Osteocyte (in vitro differentiated cells): ENCODE measurements at regions not wholly inside any gene's neighbourhood (a gene's known extent, or its start where the extent isn't known, plus 50 kb on each side); places are given as distances from the start of the nearest gene placed in this dataset.

Experiments
- DNase-seq: peaks from one replicate; pipeline ENCODE4 v3.0.0; 2021; ENCODE audit warnings: mixed read lengths; ENCODE audit not compliant: unreplicated experiment; ENCODE audit errors: extremely low spot score
- H3K27ac Mint-ChIP-seq: one replicate; pipeline ENCODE4 v1.8.0; 2021; ENCODE audit warnings: mild to moderate bottlenecking, mixed read lengths; ENCODE audit not compliant: unreplicated experiment
- H3K27me3 Mint-ChIP-seq: one replicate; pipeline ENCODE4 v1.8.0; 2021; ENCODE audit warnings: mixed read lengths; ENCODE audit not compliant: unreplicated experiment
- H3K36me3 Mint-ChIP-seq: one replicate; pipeline ENCODE4 v1.8.0; 2021; ENCODE audit warnings: mixed read lengths; ENCODE audit not compliant: unreplicated experiment
- H3K4me1 Mint-ChIP-seq: one replicate; pipeline ENCODE4 v1.8.0; 2021; ENCODE audit warnings: mixed read lengths; ENCODE audit not compliant: unreplicated experiment
- H3K4me3 Mint-ChIP-seq: one replicate; pipeline ENCODE4 v1.8.0; 2021; ENCODE audit warnings: mild to moderate bottlenecking, moderate library complexity, mixed read lengths; ENCODE audit not compliant: unreplicated experiment
- H3K9me3 Mint-ChIP-seq: one replicate; pipeline ENCODE4 v1.8.0; 2021; ENCODE audit warnings: mixed read lengths; ENCODE audit not compliant: unreplicated experiment
- TF ChIP-seq, protein P1 (sequence below): fragments of 200-600 bp; sonication (generic); IDR thresholded peaks from 2 replicates; pipeline ENCODE4 v1.5.0; 2021; ENCODE audit warnings: antibody characterized with exemption, mild to moderate bottlenecking, moderate library complexity

DNA sequence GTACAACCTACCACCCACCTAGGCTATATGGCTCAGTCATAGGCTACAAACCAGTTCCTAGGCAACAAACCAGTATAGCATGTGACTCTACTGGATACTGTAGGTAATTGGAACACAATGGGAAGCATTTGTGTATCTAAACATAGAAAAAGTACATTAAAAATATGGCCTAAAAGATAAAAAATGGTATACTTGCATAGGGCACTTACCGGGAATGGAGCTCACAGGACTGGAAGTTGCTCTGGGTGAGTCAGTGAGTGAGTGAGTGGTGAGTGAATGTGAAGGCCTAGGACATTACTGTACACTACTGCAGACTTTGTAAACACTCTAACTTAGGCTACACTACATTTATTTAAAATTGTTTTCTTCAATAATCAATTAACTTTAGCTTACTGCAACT, 139.2 kb upstream of the RBPJ start:
- Mint-ChIP-seq H3K4me1 (no peaks in the 10 kb centered on the region), H3K9me3 (no peaks in the 10 kb centered on the region), H3K4me3 (no peak overlapping the region), H3K27ac (no peak overlapping the region), H3K36me3 (no peaks in the 10 kb centered on the region), H3K27me3 (no peaks in the 10 kb centered on the region)
- TF ChIP-seq, protein P1, sequence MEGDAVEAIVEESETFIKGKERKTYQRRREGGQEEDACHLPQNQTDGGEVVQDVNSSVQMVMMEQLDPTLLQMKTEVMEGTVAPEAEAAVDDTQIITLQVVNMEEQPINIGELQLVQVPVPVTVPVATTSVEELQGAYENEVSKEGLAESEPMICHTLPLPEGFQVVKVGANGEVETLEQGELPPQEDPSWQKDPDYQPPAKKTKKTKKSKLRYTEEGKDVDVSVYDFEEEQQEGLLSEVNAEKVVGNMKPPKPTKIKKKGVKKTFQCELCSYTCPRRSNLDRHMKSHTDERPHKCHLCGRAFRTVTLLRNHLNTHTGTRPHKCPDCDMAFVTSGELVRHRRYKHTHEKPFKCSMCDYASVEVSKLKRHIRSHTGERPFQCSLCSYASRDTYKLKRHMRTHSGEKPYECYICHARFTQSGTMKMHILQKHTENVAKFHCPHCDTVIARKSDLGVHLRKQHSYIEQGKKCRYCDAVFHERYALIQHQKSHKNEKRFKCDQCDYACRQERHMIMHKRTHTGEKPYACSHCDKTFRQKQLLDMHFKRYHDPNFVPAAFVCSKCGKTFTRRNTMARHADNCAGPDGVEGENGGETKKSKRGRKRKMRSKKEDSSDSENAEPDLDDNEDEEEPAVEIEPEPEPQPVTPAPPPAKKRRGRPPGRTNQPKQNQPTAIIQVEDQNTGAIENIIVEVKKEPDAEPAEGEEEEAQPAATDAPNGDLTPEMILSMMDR = no peak
- DNase-seq = no peak

DNA sequence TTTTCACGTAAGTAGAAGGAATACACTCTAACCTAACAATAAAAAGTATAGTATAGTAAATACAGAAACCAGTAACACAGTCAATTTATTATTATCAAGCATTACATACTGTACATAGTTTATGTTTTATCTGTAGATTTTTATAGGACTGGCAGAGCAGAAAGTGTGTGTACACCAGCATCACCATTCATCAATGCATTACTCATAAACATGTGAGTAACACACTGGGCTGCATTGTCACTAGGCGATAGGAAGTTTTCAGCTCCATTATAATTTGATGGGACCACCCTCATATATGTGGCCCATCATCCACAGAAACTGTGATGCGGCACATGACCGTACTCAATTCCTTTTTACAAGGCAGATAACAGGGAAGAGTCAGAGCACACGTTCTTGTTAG, 137.8 kb upstream of the RBPJ start:
- no peak for DNase-seq
- Mint-ChIP-seq H3K4me1 (no peaks in the 10 kb centered on the region), H3K27me3 (no peaks in the 10 kb centered on the region), H3K36me3 (no peaks in the 10 kb centered on the region), H3K27ac (no peak overlapping the region), H3K4me3 (no peak overlapping the region), H3K9me3 (no peaks in the 10 kb centered on the region)
- TF ChIP-seq, protein P1 = no peak

DNA sequence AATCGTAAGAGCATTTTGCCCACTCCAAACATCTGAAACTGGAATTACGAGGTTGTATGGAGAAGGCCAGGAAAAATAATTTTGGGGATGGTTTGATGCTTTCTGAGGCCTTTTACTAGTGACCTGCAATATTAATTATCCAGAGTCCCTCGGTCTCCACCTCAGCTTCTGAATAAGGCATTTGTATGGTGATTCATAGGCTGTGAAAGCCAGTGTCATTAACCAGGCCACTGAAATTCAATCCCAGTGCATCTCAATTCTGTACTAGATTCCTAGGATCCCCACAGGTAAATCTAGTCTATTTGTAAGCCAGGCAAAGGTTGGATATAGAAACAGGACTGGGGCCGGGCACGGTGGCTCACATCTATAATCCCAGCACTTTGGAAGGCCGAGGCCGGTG, 135.4 kb upstream of the RBPJ start:
- TF ChIP-seq, protein P1 = no peak
- H3K27ac Mint-ChIP-seq = no peak overlapping the region
- no peaks in the 10 kb centered on the region for H3K27me3 Mint-ChIP-seq
- no peaks in the 10 kb centered on the region for H3K4me1 Mint-ChIP-seq
- no peaks in the 10 kb centered on the region for H3K9me3 Mint-ChIP-seq
- DNase-seq = no peak
- H3K36me3 Mint-ChIP-seq = no peaks in the 10 kb centered on the region
- no peak overlapping the region for H3K4me3 Mint-ChIP-seq

DNA sequence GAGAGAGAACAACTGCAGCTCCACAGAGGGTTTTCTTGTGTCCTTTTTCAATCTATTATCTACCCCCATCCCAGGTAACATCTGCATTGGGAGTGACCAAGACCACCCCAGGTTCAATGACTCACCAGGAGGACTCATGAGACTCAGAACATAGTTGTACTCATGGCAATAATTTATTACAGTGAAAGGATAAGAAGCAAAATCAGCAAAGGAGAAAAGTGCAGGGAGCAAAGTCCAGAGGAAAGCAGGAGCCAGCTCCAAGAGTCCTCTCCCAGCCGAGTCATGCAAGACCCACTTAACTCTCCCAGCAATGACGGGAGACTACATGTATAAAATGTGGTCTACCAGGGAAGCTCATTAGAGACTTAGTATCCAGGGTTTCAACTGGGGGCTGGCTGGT, 129.5 kb upstream of the RBPJ start:
- Mint-ChIP-seq H3K27me3 (no peaks in the 10 kb centered on the region), H3K27ac (no peak overlapping the region), H3K4me1 (peaks cover 3% of the 10 kb centered on the region), H3K9me3 (no peaks in the 10 kb centered on the region), H3K36me3 (no peaks in the 10 kb centered on the region), H3K4me3 (no peak overlapping the region)
- TF ChIP-seq, protein P1 = no peak
- no peak for DNase-seq

DNA sequence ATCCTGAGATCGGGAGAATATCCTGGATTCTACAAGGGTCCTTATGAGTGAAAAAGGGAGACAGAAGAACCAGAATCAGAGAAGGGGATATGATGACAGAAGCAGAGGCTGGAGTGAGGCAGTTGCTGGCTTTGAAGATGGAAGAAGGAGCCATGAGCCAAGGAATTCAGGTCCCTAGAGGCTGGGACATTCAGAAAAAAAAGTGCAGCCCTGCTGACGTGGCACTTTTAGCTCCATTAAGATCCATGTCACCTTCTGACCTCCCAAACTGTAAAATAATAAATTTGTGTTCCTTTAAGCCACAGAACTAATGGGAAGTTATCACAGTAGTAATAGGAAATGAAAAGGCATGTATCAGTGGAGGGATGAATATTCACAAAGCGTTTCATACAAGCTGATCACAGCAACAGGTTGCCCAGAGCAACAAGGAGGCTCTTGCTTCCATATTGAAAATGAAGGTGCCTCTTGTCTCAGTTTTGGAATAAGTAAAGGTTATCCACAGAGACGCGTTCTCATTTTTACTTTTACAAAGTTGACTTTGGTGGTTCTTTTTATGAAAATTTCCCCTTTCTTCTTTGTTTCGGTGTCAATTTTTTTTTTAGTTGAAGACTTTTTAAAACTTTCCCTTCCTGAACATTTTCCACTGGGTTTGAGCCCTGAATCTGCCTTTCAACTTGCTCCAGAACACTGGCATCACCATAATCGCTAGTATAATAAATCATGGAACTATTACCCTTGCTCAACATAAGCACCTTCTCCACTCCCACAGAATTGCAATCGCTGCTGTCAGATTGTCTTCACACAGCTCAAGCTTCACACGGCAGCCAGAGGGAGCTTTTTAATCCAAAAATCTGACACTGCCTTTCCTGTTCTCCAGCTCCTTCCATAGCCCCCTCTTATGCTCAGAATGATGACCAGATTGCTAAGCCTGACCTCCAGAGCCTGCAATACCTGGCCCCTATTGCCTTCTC, 127.6 kb upstream of the RBPJ start:
- H3K27ac Mint-ChIP-seq = no peak overlapping the region
- H3K4me1 Mint-ChIP-seq = peaks cover 12% of the 10 kb centered on the region
- no peaks in the 10 kb centered on the region for H3K27me3 Mint-ChIP-seq
- H3K36me3 Mint-ChIP-seq = no peaks in the 10 kb centered on the region
- no peak overlapping the region for H3K4me3 Mint-ChIP-seq
- H3K9me3 Mint-ChIP-seq = no peaks in the 10 kb centered on the region
- no peak for DNase-seq
- TF ChIP-seq, protein P1 = peak; percentile 22
